Esophagus squamous epithelium (tissue), 5 donors: ENCODE measurements at regions not wholly inside any gene's neighbourhood (a gene's known extent, or its start where the extent isn't known, plus 50 kb on each side); places are given as distances from the start of the nearest gene placed in this dataset.

Experiments used
- DNase-seq: peaks from one replicate; lab custom pipeline; 2025; lab: John Stamatoyannopoulos, UW
- H3K27ac ChIP-seq, 4 donors: fragments of 200-600 bp; sonication (generic); one replicate each; pipeline ENCODE4 v1.5.1; 2016 to 2019; ENCODE audit warnings: mild to moderate bottlenecking in 1 of 4
- H3K27me3 ChIP-seq, 4 donors: fragments of 200-600 bp; sonication (generic); 1 replicate in 3 of 4; 2 replicates in 1 of 4; pipeline versions ENCODE4 v1.5.1 to v1.6.0; 2017 to 2021; ENCODE audit warnings: antibody characterized with exemption in 1 of 4
- H3K36me3 ChIP-seq, 3 donors: fragments of 200-600 bp; sonication (generic); one replicate each; pipeline ENCODE4 v1.5.1; 2016 to 2019
- H3K4me1 ChIP-seq, 3 donors: fragments of 200-600 bp; sonication (generic); one replicate each; pipeline ENCODE4 v1.5.1; 2017 to 2019
- H3K4me3 ChIP-seq, 4 donors: fragments of 200-600 bp; sonication (generic); 1 replicate in 3 of 4; 2 replicates in 1 of 4; pipeline ENCODE4 v1.5.1; 2016 to 2019; ENCODE audit warnings: mild to moderate bottlenecking in 2 of 4, moderate library complexity in 1 of 4
- H3K9me3 ChIP-seq, 3 donors: fragments of 200-600 bp; sonication (generic); one replicate each; pipeline ENCODE4 v1.5.1; 2016 to 2019
- POLR2A ChIP-seq, 4 donors: fragments of 450-650 bp; IDR thresholded peaks; one replicate each; pipeline ENCODE4 v1.6.1; 2017; ENCODE audit warnings: antibody characterized with exemption in 4 of 4, mild to moderate bottlenecking in 4 of 4, moderate library complexity in 3 of 4
- WGBS, 2 donors: methylation state at CpG; one replicate each; pipeline ENCODE4 v1.1.5; 2018; 5-methylcytosine and 5-hydroxymethylcytosine counted together
- intact Hi-C: fragments of 100-400 bp; cut with DNase I; formaldehyde crosslinking; loops from one replicate; pipeline ENCODE4 v1.15.0; 2022
- TF ChIP-seq, protein P1 (sequence below), 6 experiments: fragments of 450-650 bp in 4 of 6; fragments of 200-600 bp in 2 of 6; sonication (generic) in 2 of 6; IDR thresholded peaks; one replicate each; pipeline ENCODE4 v1.5.1; 2016 to 2019; ENCODE audit warnings: antibody characterized with exemption in 6 of 6, mild to moderate bottlenecking in 4 of 6, moderate library complexity in 4 of 6
- donor health status: DM: yes; HTN: yes; CAD: no.

- Histone ChIP-seq H3K4me1 (peaks cover 0 to 51% (median 9%) of the 10 kb centered on the region in 3 donors), H3K27me3 (no peaks in the 10 kb centered on the region), H3K36me3 (no peaks in the 10 kb centered on the region), H3K9me3 (no peaks in the 10 kb centered on the region), H3K4me3 (no peak overlapping the region), H3K27ac (no peak overlapping the region)
- WGBS, 2 donors = 89 to 97% methylated on average over 2 of the region's 2 CpGs
- intact Hi-C loops = no loop called here
- no peak for DNase-seq
- no peak for TF ChIP-seq POLR2A (IDR thresholded peaks at IDR 0.05)
- TF ChIP-seq, protein P1, sequence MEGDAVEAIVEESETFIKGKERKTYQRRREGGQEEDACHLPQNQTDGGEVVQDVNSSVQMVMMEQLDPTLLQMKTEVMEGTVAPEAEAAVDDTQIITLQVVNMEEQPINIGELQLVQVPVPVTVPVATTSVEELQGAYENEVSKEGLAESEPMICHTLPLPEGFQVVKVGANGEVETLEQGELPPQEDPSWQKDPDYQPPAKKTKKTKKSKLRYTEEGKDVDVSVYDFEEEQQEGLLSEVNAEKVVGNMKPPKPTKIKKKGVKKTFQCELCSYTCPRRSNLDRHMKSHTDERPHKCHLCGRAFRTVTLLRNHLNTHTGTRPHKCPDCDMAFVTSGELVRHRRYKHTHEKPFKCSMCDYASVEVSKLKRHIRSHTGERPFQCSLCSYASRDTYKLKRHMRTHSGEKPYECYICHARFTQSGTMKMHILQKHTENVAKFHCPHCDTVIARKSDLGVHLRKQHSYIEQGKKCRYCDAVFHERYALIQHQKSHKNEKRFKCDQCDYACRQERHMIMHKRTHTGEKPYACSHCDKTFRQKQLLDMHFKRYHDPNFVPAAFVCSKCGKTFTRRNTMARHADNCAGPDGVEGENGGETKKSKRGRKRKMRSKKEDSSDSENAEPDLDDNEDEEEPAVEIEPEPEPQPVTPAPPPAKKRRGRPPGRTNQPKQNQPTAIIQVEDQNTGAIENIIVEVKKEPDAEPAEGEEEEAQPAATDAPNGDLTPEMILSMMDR (IDR thresholded peaks at IDR 0.05) = no peak
Measured at GRCh38 chr12:91935296-91935695, 210.3 kb downstream of the BTG1 start.

DNA sequence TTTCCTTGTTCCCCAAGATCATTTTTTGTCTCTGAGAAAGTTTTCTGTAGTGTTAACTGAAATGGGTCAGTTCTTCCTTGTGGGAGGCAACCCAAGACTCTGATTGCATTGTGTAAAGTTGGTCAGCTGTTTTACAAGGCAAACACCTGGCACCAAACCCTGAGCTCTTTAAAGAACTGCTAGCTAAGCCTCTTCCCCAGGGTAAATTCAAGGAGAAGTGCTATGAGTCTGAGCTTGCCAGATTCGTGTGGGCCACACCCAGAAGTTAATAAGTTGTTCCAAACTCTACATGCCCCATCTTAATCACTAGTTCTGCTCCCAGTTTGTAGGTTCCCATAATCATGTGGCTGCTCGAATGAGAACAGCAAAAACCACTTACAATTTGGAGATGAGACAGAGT is 214.5 kb downstream of the BTG1 start:
- TF ChIP-seq, protein P1 (IDR thresholded peaks at IDR 0.05) = no peak
- no peak for TF ChIP-seq POLR2A (IDR thresholded peaks at IDR 0.05)

GRCh38 chr12:91928501-91928900 is 217.1 kb downstream of the BTG1 start:
- intact Hi-C loops = no loop called here
- 82 to 95% methylated on average over 2 of the region's 2 CpGs for WGBS, 2 donors

More for the DNA sequence above, 214.5 kb downstream of the BTG1 start:
- Histone ChIP-seq H3K9me3 (no peaks in the 10 kb centered on the region), H3K27ac (peak overlapping the region; percentile 62 to 81 (median 73)), H3K4me3 (no peak overlapping the region), H3K27me3 (no peaks in the 10 kb centered on the region), H3K36me3 (no peaks in the 10 kb centered on the region), H3K4me1 (peaks cover 0 to 54% (median 17%) of the 10 kb centered on the region in 3 donors)
- DNase-seq = no peak
- intact Hi-C loops = no loop called here
- WGBS, 2 donors = 18 to 60% methylated on average over 1 to 2 of the region's 2 CpGs

DNA sequence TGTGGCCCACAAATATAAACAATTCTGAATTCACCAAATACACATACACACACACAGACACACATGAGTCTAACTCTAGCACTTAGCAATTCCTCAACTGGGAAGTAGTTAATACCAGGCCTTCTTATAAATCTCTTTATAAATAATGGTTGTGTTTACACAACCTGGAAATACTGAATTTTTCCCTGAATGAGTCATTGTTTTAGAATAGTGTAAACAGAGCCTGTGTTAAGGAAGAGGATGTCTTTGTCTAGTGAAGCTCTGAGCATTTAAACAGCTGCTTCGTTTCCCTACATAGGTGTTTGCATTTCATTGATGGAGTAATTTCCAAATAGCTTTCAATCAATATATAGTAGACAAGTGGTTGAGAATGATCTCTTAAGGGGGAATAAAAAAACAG is 218.8 kb downstream of the BTG1 start:
- Histone ChIP-seq H3K9me3 (no peaks in the 10 kb centered on the region), H3K4me1 (peaks cover 0 to 41% (median 20%) of the 10 kb centered on the region in 3 donors), H3K27ac (peak overlapping the region in 1 of 4 donors; percentile 22), H3K4me3 (no peak overlapping the region), H3K27me3 (no peaks in the 10 kb centered on the region), H3K36me3 (no peaks in the 10 kb centered on the region)
- DNase-seq = no peak
- TF ChIP-seq, protein P1 (IDR thresholded peaks at IDR 0.05) = no peak
- no peak for TF ChIP-seq POLR2A (IDR thresholded peaks at IDR 0.05)
- intact Hi-C loops = no loop called here
- WGBS, 2 donors = 17 to 24% methylated on average over 1 of the region's 1 CpG

More at GRCh38 chr12:91928501-91928900, 217.1 kb downstream of the BTG1 start:
- Histone ChIP-seq H3K27ac (no peak overlapping the region), H3K27me3 (no peaks in the 10 kb centered on the region), H3K36me3 (no peaks in the 10 kb centered on the region), H3K4me3 (no peak overlapping the region), H3K4me1 (peaks cover 0 to 40% (median 17%) of the 10 kb centered on the region in 3 donors), H3K9me3 (no peaks in the 10 kb centered on the region)
- TF ChIP-seq, protein P1 (IDR thresholded peaks at IDR 0.05) = no peak
- TF ChIP-seq POLR2A (IDR thresholded peaks at IDR 0.05) = no peak
- DNase-seq = no peak

DNA sequence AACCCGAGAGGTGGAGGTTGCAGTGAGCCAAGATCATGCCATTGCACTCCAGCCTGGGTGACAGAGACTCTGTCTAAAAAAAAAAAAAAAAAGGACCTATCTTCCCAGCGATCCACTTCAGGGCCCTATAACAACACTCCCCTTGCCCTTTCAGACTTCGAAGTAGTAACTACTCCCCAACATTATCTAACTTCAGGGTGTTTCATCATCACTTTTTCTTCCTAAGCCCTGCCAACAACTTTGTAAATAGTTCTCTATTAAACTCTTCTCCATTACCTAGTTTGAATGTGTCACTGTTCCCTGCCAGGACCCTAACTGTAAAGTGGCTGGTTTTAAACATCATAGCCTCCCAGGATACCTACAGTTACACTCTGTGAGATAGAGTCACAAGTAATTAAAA is 220.8 kb downstream of the BTG1 start:
- H3K4me1 ChIP-seq = peaks cover 0 to 37% (median 15%) of the 10 kb centered on the region in 3 donors

More for the DNA sequence above, 220.8 kb downstream of the BTG1 start:
- H3K4me3 ChIP-seq = no peak overlapping the region
- no peaks in the 10 kb centered on the region for H3K9me3 ChIP-seq
- H3K36me3 ChIP-seq = no peaks in the 10 kb centered on the region
- DNase-seq = no peak
- intact Hi-C loops = no loop called here
- no peaks in the 10 kb centered on the region for H3K27me3 ChIP-seq
- H3K27ac ChIP-seq = no peak overlapping the region
- WGBS, 2 donors = 80 to 91% methylated on average over 3 of the region's 3 CpGs
- TF ChIP-seq POLR2A (IDR thresholded peaks at IDR 0.05) = no peak
- TF ChIP-seq, protein P1 (IDR thresholded peaks at IDR 0.05) = no peak
